GM20000 (cell line): ENCODE measurements at regions not wholly inside any gene's neighbourhood (a gene's known extent, or its start where the extent isn't known, plus 50 kb on each side); places are given as distances from the start of the nearest gene placed in this dataset.
A peak's percentile ranks its signal among the peaks of the same experiment; 100 is the strongest.
"Not testable (repeated sequence)": the region's sequence is repeated elsewhere in the genome, so short reads cannot be mapped to it uniquely, and the experiment has no call there.

Experiments used
- DNase-seq: peaks from one replicate; pipeline ENCODE4 v3.0.0; 2012; ENCODE audit warnings: low spot score
- CTCF ChIP-seq: IDR thresholded peaks from 2 replicates; pipeline ENCODE4 v1.5.1; 2012; ENCODE audit warnings: mild to moderate bottlenecking, control low read depth; ENCODE audit errors: extremely low read depth, missing control alignments

- peak; percentile 7 for TF ChIP-seq CTCF
- DNase-seq: not testable (repeated sequence)
Measured at GRCh38 chr7:128608678-128609421, 63.2 kb upstream of the GARIN1A start.

GRCh38 chr7:128613366-128613765 is 58.7 kb upstream of the GARIN1A start:
- not testable (repeated sequence) for DNase-seq

GRCh38 chr7:128614812-128615211 is 57.3 kb upstream of the GARIN1A start:
- DNase-seq: not testable (repeated sequence)

- not testable (repeated sequence) for DNase-seq
Measured at GRCh38 chr7:128616799-128617198, 55.3 kb upstream of the GARIN1A start.
